ENCODE measurements at regions not wholly inside any gene's neighbourhood (a gene's known extent, or its start where the extent isn't known, plus 50 kb on each side); places are given as distances from the start of the nearest gene placed in this dataset.

DNA sequence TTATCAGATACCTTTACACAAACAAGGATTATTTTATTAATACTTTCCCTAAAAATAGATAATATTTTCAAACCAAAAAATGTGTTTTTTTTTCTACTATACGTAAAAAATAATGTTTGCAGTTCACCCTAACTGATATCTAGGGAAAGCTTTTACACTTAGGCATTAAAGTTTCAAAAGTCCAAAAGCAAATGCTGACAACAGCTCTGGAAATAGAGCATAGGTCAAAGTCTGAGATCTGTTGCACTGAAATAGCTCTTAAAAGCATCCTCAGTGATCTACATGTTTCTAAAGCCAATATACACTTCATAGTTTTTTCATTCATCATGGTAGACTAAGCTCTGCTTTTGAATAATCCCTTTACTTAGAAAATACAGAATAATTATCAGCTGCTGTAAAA, 222.8 kb downstream of the TRAM1L1 start:
- no peaks in the 10 kb centered on the region for H3K27me3 Mint-ChIP-seq (ENCODE audit: insufficient read depth)
- no peaks in the 10 kb centered on the region for H3K9me3 Mint-ChIP-seq
- DNase-seq (ENCODE audit: low spot score), result no peak
- H3K4me1 Mint-ChIP-seq (ENCODE audit: low read depth), result no peaks in the 10 kb centered on the region
- no peak overlapping the region for H3K4me3 Mint-ChIP-seq
- no peak overlapping the region for H3K27ac Mint-ChIP-seq
- intact Hi-C loops (cut with micrococcal nuclease), result no loop called here
- H3K36me3 Mint-ChIP-seq (ENCODE audit: low read depth), result no peaks in the 10 kb centered on the region

DNA sequence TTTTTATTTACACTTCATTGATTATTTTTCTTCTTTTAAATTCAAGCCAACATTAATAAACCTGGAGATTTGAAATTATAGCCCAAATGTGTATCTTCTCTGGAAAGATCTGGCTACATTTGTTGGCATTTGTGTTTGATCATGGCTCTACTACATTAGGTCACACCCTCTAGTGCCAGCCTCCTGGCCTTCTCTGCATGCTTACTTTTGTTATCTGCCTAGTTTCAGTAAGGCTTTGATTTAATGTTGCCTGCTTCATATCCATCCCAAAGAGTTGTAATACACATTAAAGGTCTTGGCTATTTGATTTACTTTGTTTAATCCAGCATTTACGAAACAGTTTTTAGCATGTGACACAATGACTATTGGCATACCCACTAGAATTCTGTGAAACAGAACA, 224.5 kb downstream of the TRAM1L1 start:
- Mint-ChIP-seq H3K9me3 (no peaks in the 10 kb centered on the region), H3K27me3 (ENCODE audit: insufficient read depth) (no peaks in the 10 kb centered on the region), H3K36me3 (ENCODE audit: low read depth) (no peaks in the 10 kb centered on the region), H3K4me3 (no peak overlapping the region), H3K27ac (no peak overlapping the region), H3K4me1 (ENCODE audit: low read depth) (no peaks in the 10 kb centered on the region)
- intact Hi-C loops (cut with micrococcal nuclease), result no loop called here
- no peak for DNase-seq (ENCODE audit: low spot score)

DNA sequence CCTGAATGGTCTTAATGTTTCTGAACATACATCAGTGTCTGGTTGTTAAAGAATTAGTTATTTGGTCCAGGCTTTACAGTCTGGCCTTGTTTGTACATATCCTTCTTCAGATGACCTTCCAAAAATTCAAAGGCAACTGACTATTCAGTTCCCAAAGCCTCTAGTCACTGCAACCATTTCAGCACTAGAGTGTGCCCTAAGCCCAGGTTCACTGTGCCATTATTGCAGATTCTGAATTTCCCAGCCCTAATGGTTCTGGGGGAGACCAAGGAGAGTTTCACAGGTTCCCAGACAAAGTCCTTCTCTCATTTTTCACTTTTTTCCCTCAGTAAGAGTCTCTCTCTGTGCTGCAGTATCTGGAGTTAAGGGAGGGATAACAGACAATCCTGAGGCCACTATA, 235.8 kb downstream of the TRAM1L1 start:
- Mint-ChIP-seq H3K4me1 (ENCODE audit: low read depth) (no peaks in the 10 kb centered on the region), H3K4me3 (no peak overlapping the region), H3K27ac (no peak overlapping the region), H3K36me3 (ENCODE audit: low read depth) (no peaks in the 10 kb centered on the region), H3K9me3 (no peaks in the 10 kb centered on the region), H3K27me3 (ENCODE audit: insufficient read depth) (no peaks in the 10 kb centered on the region)
- intact Hi-C loops (cut with micrococcal nuclease), result no loop called here
- DNase-seq (ENCODE audit: low spot score), result no peak

DNA sequence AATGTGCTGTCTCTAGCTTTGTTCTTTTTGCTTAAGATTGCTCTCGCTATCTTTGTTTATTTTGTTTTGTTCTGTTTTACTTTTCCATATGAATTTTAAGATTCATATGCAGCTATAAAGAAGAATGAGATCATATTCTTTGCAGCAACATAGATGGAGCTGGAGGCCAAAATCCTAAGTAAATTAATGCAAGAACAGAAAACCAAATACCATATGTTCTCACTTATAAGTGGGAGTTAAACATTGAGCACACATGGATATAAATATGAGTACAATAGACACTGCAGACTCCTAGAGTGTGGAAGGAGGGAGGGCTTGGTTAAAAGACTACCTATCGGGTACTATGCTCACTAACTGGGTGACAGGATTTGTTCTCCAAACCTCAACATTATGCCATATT, 237.8 kb downstream of the TRAM1L1 start:
- DNase-seq (ENCODE audit: low spot score), result no peak
- no peaks in the 10 kb centered on the region for H3K36me3 Mint-ChIP-seq (ENCODE audit: low read depth)
- intact Hi-C loops (cut with micrococcal nuclease), result no loop called here
- no peaks in the 10 kb centered on the region for H3K27me3 Mint-ChIP-seq (ENCODE audit: insufficient read depth)
- no peak overlapping the region for H3K4me3 Mint-ChIP-seq
- H3K4me1 Mint-ChIP-seq (ENCODE audit: low read depth), result no peaks in the 10 kb centered on the region
- H3K9me3 Mint-ChIP-seq, result no peaks in the 10 kb centered on the region
- H3K27ac Mint-ChIP-seq, result no peak overlapping the region

DNA sequence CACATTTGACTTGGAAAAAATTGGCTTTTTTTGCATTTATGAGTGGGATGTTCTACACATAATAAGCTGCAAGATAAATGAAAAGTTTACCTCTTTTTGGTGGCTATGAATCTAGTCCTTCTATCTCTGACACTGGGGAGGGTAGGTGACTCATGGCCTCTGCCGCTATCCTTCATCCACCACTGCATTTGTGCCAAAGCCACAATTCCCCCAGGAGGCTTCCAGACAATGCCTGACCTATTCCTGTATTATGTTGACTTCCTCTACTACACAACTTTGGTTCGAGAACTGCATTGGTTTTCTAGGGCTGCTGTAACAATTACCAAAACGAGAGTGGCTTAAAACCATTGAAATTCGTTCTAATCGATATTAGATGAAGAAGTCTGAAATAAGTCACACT, 245.6 kb downstream of the TRAM1L1 start:
- Mint-ChIP-seq H3K9me3 (peaks cover 4% of the 10 kb centered on the region), H3K36me3 (ENCODE audit: low read depth) (no peaks in the 10 kb centered on the region), H3K27me3 (ENCODE audit: insufficient read depth) (no peaks in the 10 kb centered on the region), H3K27ac (no peak overlapping the region), H3K4me1 (ENCODE audit: low read depth) (no peaks in the 10 kb centered on the region), H3K4me3 (no peak overlapping the region)
- intact Hi-C loops (cut with micrococcal nuclease), result no loop called here
- DNase-seq (ENCODE audit: low spot score), result no peak

DNA sequence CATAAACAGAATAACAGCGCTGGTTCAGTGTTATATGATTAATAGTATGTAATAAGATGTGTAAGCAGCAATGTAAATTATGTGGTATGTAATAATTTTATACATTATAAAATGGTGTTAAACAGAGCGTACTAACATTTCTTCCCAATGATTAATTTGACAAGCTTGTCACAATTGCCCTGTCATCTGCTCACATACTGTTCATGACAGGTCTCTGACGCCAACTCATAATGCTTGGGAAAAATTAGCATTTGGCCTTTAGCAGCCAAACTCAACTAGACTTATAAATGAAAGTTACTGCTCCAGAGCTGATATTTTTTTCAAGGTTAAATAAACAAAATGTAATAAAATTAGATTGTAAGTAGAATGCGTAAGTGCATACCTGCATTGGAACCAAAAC, 246.8 kb downstream of the TRAM1L1 start:
- no peak overlapping the region for H3K27ac Mint-ChIP-seq
- no peaks in the 10 kb centered on the region for H3K4me1 Mint-ChIP-seq (ENCODE audit: low read depth)
- H3K36me3 Mint-ChIP-seq (ENCODE audit: low read depth), result no peaks in the 10 kb centered on the region
- no peak for DNase-seq (ENCODE audit: low spot score)
- intact Hi-C loops (cut with micrococcal nuclease), result no loop called here
- peaks cover 7% of the 10 kb centered on the region for H3K9me3 Mint-ChIP-seq
- no peaks in the 10 kb centered on the region for H3K27me3 Mint-ChIP-seq (ENCODE audit: insufficient read depth)
- H3K4me3 Mint-ChIP-seq, result no peak overlapping the region

DNA sequence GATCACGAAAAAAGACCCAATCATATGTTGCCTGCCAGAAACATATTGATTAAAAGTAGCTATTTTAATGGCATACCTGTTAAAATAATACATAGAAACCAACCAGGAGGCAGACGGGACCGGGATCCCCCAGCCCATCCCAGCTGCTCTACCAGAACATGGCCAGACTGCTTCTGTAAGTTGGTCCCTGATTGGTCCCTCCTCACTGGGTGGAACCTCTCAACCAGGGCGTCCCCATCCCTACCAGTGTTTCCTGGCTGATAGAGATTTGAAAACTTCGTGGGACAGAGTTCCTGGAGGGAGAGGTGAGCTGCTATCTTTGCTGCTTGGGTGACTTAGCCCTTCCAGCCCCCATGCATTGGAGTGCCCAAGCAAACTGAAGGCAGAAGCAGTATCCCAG, 256.2 kb downstream of the TRAM1L1 start:
- no peak overlapping the region for H3K4me3 Mint-ChIP-seq
- H3K27ac Mint-ChIP-seq, result no peak overlapping the region
- no peaks in the 10 kb centered on the region for H3K36me3 Mint-ChIP-seq (ENCODE audit: low read depth)
- no peaks in the 10 kb centered on the region for H3K4me1 Mint-ChIP-seq (ENCODE audit: low read depth)
- DNase-seq (ENCODE audit: low spot score), result no peak
- no peaks in the 10 kb centered on the region for H3K27me3 Mint-ChIP-seq (ENCODE audit: insufficient read depth)
- peaks cover 5% of the 10 kb centered on the region for H3K9me3 Mint-ChIP-seq
- intact Hi-C loops (cut with micrococcal nuclease), result no loop called here

DNA sequence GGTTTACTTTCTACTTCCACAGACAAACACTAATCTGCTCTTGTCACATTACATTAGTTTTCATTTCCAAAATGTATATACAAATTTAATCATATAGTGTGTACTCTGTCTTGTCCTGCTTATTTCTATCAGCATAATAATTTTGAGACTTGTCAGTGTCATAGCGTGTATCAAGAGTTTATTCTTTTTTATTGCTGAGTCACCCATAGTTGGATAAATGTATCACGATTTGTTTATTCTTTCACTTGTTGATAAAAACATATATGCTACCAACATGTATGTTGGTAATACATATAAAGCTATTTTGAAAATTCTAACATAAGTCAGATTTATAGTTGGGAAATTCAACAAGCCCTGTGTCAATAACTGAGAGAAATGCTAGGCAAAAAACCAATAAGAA, 261.2 kb downstream of the TRAM1L1 start:
- H3K36me3 Mint-ChIP-seq (ENCODE audit: low read depth), result no peaks in the 10 kb centered on the region
- H3K4me1 Mint-ChIP-seq (ENCODE audit: low read depth), result no peaks in the 10 kb centered on the region
- no peak overlapping the region for H3K27ac Mint-ChIP-seq
- DNase-seq (ENCODE audit: low spot score), result no peak
- intact Hi-C loops (cut with micrococcal nuclease), result no loop called here
- H3K27me3 Mint-ChIP-seq (ENCODE audit: insufficient read depth), result no peaks in the 10 kb centered on the region
- H3K4me3 Mint-ChIP-seq, result no peak overlapping the region
- peaks cover 5% of the 10 kb centered on the region for H3K9me3 Mint-ChIP-seq

DNA sequence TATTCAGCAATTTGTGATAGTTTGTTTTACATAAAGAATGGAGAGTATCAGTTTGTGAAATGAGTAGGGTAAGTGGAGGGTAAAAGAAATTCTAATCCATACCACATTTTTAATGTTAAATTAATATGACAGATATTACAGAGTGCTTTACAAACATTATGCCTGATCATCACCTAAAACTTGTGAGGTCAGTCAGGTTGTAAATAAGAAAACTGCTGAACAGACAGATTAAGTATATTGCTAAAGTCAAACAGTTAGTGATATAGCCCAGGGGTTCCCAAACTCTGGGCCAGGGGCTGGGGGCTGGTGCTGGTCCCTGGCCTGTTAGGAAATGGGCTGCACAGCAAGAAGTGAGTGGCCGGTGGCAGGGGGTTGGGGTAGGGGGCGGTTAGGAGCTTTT, 273.6 kb downstream of the TRAM1L1 start:
- Mint-ChIP-seq H3K27ac (no peak overlapping the region), H3K4me1 (ENCODE audit: low read depth) (no peaks in the 10 kb centered on the region), H3K27me3 (ENCODE audit: insufficient read depth) (no peaks in the 10 kb centered on the region), H3K9me3 (no peaks in the 10 kb centered on the region), H3K36me3 (ENCODE audit: low read depth) (no peaks in the 10 kb centered on the region), H3K4me3 (no peak overlapping the region)
- intact Hi-C loops (cut with micrococcal nuclease), result no loop called here
- no peak for DNase-seq (ENCODE audit: low spot score)

DNA sequence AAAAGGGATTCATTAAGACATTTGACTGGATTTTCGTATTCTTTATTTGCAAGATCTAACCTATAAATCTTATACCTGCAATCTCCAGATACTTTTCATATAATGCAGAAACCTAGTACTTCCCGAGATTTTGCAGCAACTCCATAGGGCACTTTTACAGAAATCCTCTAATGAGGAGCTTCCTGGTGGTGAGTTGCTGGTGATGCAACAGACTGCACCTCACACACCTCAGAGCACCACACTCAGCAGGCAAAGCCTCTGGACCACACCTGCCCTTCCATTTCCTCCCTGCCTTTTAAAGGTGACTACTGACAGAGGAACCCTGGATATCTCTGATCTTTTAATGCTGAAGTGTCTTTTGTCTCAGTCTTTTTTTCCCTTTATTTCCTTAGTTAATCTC, 289.4 kb downstream of the TRAM1L1 start:
- Mint-ChIP-seq H3K4me1 (ENCODE audit: low read depth) (no peaks in the 10 kb centered on the region), H3K36me3 (ENCODE audit: low read depth) (no peaks in the 10 kb centered on the region), H3K9me3 (no peaks in the 10 kb centered on the region), H3K4me3 (no peak overlapping the region), H3K27ac (no peak overlapping the region), H3K27me3 (ENCODE audit: insufficient read depth) (no peaks in the 10 kb centered on the region)
- no peak for DNase-seq (ENCODE audit: low spot score)
- intact Hi-C loops (cut with micrococcal nuclease), result no loop called here

DNA sequence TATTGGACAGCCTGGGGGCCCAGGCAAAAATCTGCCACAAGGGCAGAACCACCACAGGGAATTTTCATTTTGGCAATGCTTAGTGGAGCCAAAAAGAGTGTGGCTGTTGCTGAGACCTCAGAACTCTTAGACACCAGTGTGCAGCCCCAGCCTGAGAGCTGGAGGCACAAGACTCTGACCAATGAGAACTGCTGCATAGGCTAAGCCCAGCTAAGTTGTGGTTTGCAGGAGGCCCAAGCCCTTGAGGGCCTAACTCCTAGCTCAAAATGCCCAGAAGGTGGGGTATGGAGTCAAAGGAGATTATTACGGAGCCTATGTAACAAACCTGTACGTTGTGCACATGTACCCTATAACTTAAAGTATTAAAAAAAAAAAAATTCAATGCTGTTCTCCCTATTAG, 296.7 kb downstream of the TRAM1L1 start:
- Mint-ChIP-seq H3K27me3 (ENCODE audit: insufficient read depth) (no peaks in the 10 kb centered on the region), H3K4me1 (ENCODE audit: low read depth) (no peaks in the 10 kb centered on the region), H3K4me3 (no peak overlapping the region), H3K9me3 (no peaks in the 10 kb centered on the region), H3K36me3 (ENCODE audit: low read depth) (no peaks in the 10 kb centered on the region), H3K27ac (no peak overlapping the region)
- DNase-seq (ENCODE audit: low spot score), result no peak
- intact Hi-C loops (cut with micrococcal nuclease), result no loop called here

DNA sequence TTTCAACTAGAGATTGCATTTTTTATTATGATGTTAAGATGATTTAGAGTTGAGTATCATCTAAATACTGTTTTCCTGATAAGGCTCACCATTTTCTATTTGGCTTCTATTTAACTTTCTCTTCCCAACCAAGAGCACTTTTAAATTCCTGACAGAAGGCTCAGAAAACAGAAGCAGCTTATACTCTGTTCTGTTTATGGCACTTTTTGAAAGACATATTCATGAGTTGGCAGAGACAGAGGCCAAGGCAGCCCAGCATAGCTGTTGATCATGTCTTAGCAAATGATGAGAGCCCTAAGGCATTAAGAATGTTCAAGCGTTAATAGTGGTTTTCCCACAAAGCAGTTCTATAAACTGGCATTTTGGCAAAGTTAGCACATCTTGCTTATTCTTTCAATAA, 330.3 kb downstream of the TRAM1L1 start:
- Mint-ChIP-seq H3K4me3 (no peak overlapping the region), H3K4me1 (ENCODE audit: low read depth) (no peaks in the 10 kb centered on the region), H3K27me3 (ENCODE audit: insufficient read depth) (no peaks in the 10 kb centered on the region), H3K9me3 (no peaks in the 10 kb centered on the region), H3K27ac (no peak overlapping the region), H3K36me3 (ENCODE audit: low read depth) (no peaks in the 10 kb centered on the region)
- intact Hi-C loops (cut with micrococcal nuclease), result no loop called here
- DNase-seq (ENCODE audit: low spot score), result no peak

DNA sequence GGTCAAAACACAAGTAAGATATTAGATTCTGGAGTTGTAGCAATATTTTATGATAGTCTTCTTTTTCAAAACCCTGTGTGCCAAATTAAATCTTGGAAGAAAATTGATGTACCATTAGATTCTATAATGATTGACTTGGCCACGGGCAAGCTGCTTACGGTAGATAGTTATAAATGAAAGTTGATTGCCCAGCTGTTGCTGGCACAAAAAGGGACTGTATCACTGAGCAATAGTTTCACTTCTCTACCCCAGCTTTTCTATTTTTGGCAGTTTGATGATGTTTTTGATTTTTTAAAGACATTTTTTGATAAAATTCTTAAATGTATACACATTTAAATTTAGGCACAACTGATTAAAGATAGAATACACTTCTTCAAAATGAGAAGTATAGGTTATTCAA, 333.3 kb downstream of the TRAM1L1 start:
- no peaks in the 10 kb centered on the region for H3K9me3 Mint-ChIP-seq
- no peaks in the 10 kb centered on the region for H3K36me3 Mint-ChIP-seq (ENCODE audit: low read depth)
- no peak overlapping the region for H3K27ac Mint-ChIP-seq

DNA sequence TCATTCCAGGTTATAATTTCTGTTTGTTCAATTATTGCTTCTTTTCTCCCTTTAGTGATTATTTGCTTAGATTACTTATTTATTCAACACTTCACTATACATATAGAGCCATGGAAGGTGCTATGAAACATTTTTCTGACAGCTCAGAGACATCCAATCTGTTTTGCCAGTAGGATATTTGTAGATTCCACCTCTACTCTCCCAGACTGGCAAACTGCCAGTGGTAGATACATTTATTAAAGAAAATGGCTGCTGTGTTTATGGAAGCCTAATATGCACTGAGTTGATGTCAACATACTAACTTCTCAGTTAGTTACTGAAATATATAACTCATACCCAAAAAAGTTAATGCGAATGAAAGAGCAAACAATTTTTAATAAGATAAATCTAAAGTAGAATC, 348.6 kb downstream of the TRAM1L1 start:
- no peaks in the 10 kb centered on the region for H3K4me1 Mint-ChIP-seq (ENCODE audit: low read depth)
- intact Hi-C loops (cut with micrococcal nuclease), result no loop called here
- H3K27me3 Mint-ChIP-seq (ENCODE audit: insufficient read depth), result no peaks in the 10 kb centered on the region
- H3K9me3 Mint-ChIP-seq, result no peaks in the 10 kb centered on the region
- no peak overlapping the region for H3K27ac Mint-ChIP-seq
- H3K36me3 Mint-ChIP-seq (ENCODE audit: low read depth), result no peaks in the 10 kb centered on the region
- no peak overlapping the region for H3K4me3 Mint-ChIP-seq
- no peak for DNase-seq (ENCODE audit: low spot score)

More for the DNA sequence above, 333.3 kb downstream of the TRAM1L1 start:
- Mint-ChIP-seq H3K4me3 (no peak overlapping the region), H3K4me1 (ENCODE audit: low read depth) (no peaks in the 10 kb centered on the region), H3K27me3 (ENCODE audit: insufficient read depth) (no peaks in the 10 kb centered on the region)
- intact Hi-C loops (cut with micrococcal nuclease), result no loop called here
- no peak for DNase-seq (ENCODE audit: low spot score)
